ENCODE measurements at regions not wholly inside any gene's neighbourhood (a gene's known extent, or its start where the extent isn't known, plus 50 kb on each side); places are given as distances from the start of the nearest gene placed in this dataset.
"Not testable (repeated sequence)": the region's sequence is repeated elsewhere in the genome, so short reads cannot be mapped to it uniquely, and the experiment has no call there.

GRCh38 chr1:21385022-21385421 lies 54.9 kb upstream of the NBPF3 start:
- no peak for DNase-seq
- no peak overlapping the region for H3K4me3 ChIP-seq
- 61 to 88% (median 70%) methylated on average over 10 of the region's 10 CpGs for WGBS, 5 donors
- H3K27ac ChIP-seq = no peak overlapping the region
- H3K36me3 ChIP-seq = no peaks in the 10 kb centered on the region
- H3K9me3 ChIP-seq = peaks cover 0 to 12% (median 6%) of the 10 kb centered on the region in 8 donors
- H3K4me1 ChIP-seq = peaks cover 0 to 15% (median 10%) of the 10 kb centered on the region in 6 donors
- TF ChIP-seq POLR2AphosphoS5 (IDR thresholded peaks at IDR 0.05) (no peak), POLR2A (IDR thresholded peaks at IDR 0.05) (no peak), CTCF (IDR thresholded peaks at IDR 0.05 in 8 of 11, conservative IDR thresholded peaks at IDR 0.05 in 3 of 11) (no peak)
- H3K27me3 ChIP-seq (replicated peaks in 1 of 7) = peaks cover 0 to 69% (median 5%) of the 10 kb centered on the region in 7 donors
- intact Hi-C loops (cut with DNase I; ENCODE audit: low total_unique reads) = no loop called here

GRCh38 chr1:21384620-21385019 lies 55.3 kb upstream of the NBPF3 start:
- H3K4me3 ChIP-seq = no peak overlapping the region
- H3K27me3 ChIP-seq (replicated peaks in 1 of 7) = peaks cover 0 to 69% (median 5%) of the 10 kb centered on the region in 7 donors
- DNase-seq = no peak
- intact Hi-C loops (cut with DNase I; ENCODE audit: low total_unique reads) = no loop called here
- TF ChIP-seq POLR2AphosphoS5 (IDR thresholded peaks at IDR 0.05) (no peak), CTCF (IDR thresholded peaks at IDR 0.05 in 8 of 11, conservative IDR thresholded peaks at IDR 0.05 in 3 of 11) (no peak), POLR2A (IDR thresholded peaks at IDR 0.05) (no peak)
- WGBS, 5 donors = 41 to 64% (median 54%) methylated on average over 6 of the region's 6 CpGs
- H3K4me1 ChIP-seq = peaks cover 0 to 15% (median 10%) of the 10 kb centered on the region in 6 donors
- H3K27ac ChIP-seq = no peak overlapping the region
- H3K36me3 ChIP-seq = no peaks in the 10 kb centered on the region
- H3K9me3 ChIP-seq = peaks cover 0 to 16% (median 10%) of the 10 kb centered on the region in 8 donors

GRCh38 chr1:21383785-21384401 lies 56.0 kb upstream of the NBPF3 start:
- H3K27ac ChIP-seq = no peak overlapping the region
- TF ChIP-seq POLR2AphosphoS5 (IDR thresholded peaks at IDR 0.05) (no peak), POLR2A (IDR thresholded peaks at IDR 0.05) (no peak), CTCF (IDR thresholded peaks at IDR 0.05 in 8 of 11, conservative IDR thresholded peaks at IDR 0.05 in 3 of 11) (no peak)
- H3K4me1 ChIP-seq = peaks cover 0 to 15% (median 10%) of the 10 kb centered on the region in 6 donors
- H3K9me3 ChIP-seq = peaks cover 0 to 23% (median 11%) of the 10 kb centered on the region in 8 donors
- WGBS, 5 donors = 44 to 53% (median 50%) methylated on average over 5 of the region's 5 CpGs
- H3K27me3 ChIP-seq (replicated peaks in 1 of 7) = peaks cover 0 to 73% (median 5%) of the 10 kb centered on the region in 7 donors
- H3K36me3 ChIP-seq = no peaks in the 10 kb centered on the region
- intact Hi-C loops (cut with DNase I; ENCODE audit: low total_unique reads) = no loop called here
- H3K4me3 ChIP-seq = no peak overlapping the region
- no peak for DNase-seq

- H3K27me3 ChIP-seq (replicated peaks in 1 of 7) = peaks cover 0 to 81% (median 5%) of the 10 kb centered on the region in 7 donors
- WGBS, 5 donors = 72 to 84% (median 77%) methylated on average over 3 of the region's 3 CpGs
- peaks cover 0 to 15% (median 10%) of the 10 kb centered on the region in 6 donors for H3K4me1 ChIP-seq
- no peak for DNase-seq
- TF ChIP-seq POLR2AphosphoS5 (IDR thresholded peaks at IDR 0.05) (no peak), CTCF (IDR thresholded peaks at IDR 0.05 in 8 of 11, conservative IDR thresholded peaks at IDR 0.05 in 3 of 11) (no peak), POLR2A (IDR thresholded peaks at IDR 0.05) (no peak)
- no peak overlapping the region for H3K27ac ChIP-seq
- peaks cover 0 to 29% (median 13%) of the 10 kb centered on the region in 8 donors for H3K9me3 ChIP-seq
- no peak overlapping the region for H3K4me3 ChIP-seq
- H3K36me3 ChIP-seq = no peaks in the 10 kb centered on the region
- intact Hi-C loops (cut with DNase I; ENCODE audit: low total_unique reads) = no loop called here
These were observed 58.6 kb upstream of the NBPF3 start for GRCh38 chr1:21381354-21381753.

GRCh38 chr1:21380147-21380546 lies 59.8 kb upstream of the NBPF3 start:
- peaks cover 0 to 69% (median 5%) of the 10 kb centered on the region in 7 donors for H3K27me3 ChIP-seq (replicated peaks in 1 of 7)
- H3K27ac ChIP-seq; H3K4me3 ChIP-seq; DNase-seq; intact Hi-C loops (cut with DNase I; ENCODE audit: low total_unique reads); H3K36me3 ChIP-seq: not testable (repeated sequence)
- WGBS, 5 donors = 73 to 91% (median 87%) methylated on average over 7 of the region's 7 CpGs
- peaks cover 0 to 13% (median 10%) of the 10 kb centered on the region in 6 donors for H3K4me1 ChIP-seq
- peaks cover 0 to 29% (median 13%) of the 10 kb centered on the region in 8 donors for H3K9me3 ChIP-seq
